ENCODE measurements at regions not wholly inside any gene's neighbourhood (a gene's known extent, or its start where the extent isn't known, plus 50 kb on each side); places are given as distances from the start of the nearest gene placed in this dataset.

GRCh38 chr2:83051538-83052170, 1407.4 kb downstream of the SUCLG1 start:
- TF ChIP-seq POLR2A (IDR thresholded peaks at IDR 0.05) = no peak
- no peak for TF ChIP-seq CTCF (IDR thresholded peaks at IDR 0.05)
